AG09319 (cell line): ENCODE measurements at regions not wholly inside any gene's neighbourhood (a gene's known extent, or its start where the extent isn't known, plus 50 kb on each side); places are given as distances from the start of the nearest gene placed in this dataset.

Source experiments
- DNase-seq: peaks from one replicate; pipeline ENCODE4 v3.0.0-alpha.2; 2010; ENCODE audit warnings: low read depth; ENCODE audit errors: extremely low read depth
- TF ChIP-seq, protein P1 (sequence below): IDR thresholded peaks from 2 replicates; pipeline ENCODE4 v1.5.1; 2011; ENCODE audit warnings: low read depth, mild to moderate bottlenecking, inconsistent platforms, low read length, moderate library complexity

DNA sequence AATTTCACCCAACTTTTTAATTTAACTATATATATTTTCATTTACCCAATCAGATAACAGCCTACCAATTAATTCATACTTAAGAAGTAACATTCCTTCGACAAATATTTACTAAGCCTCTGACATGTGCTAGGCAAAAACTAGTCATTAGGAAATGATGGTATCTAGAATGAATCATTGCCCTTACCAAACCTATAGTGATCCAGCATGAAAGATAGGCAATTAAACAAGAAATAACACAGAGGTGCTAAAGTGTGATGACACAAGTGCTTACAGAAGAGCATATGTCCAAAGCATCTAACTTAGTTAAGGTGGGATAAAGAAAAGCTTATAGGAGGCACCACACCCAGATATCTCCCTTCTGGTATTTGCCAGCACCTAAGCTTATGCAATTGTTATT lies 166.5 kb upstream of the RASSF8 start:
- DNase-seq: no peak
- TF ChIP-seq, protein P1, sequence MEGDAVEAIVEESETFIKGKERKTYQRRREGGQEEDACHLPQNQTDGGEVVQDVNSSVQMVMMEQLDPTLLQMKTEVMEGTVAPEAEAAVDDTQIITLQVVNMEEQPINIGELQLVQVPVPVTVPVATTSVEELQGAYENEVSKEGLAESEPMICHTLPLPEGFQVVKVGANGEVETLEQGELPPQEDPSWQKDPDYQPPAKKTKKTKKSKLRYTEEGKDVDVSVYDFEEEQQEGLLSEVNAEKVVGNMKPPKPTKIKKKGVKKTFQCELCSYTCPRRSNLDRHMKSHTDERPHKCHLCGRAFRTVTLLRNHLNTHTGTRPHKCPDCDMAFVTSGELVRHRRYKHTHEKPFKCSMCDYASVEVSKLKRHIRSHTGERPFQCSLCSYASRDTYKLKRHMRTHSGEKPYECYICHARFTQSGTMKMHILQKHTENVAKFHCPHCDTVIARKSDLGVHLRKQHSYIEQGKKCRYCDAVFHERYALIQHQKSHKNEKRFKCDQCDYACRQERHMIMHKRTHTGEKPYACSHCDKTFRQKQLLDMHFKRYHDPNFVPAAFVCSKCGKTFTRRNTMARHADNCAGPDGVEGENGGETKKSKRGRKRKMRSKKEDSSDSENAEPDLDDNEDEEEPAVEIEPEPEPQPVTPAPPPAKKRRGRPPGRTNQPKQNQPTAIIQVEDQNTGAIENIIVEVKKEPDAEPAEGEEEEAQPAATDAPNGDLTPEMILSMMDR: no peak

DNA sequence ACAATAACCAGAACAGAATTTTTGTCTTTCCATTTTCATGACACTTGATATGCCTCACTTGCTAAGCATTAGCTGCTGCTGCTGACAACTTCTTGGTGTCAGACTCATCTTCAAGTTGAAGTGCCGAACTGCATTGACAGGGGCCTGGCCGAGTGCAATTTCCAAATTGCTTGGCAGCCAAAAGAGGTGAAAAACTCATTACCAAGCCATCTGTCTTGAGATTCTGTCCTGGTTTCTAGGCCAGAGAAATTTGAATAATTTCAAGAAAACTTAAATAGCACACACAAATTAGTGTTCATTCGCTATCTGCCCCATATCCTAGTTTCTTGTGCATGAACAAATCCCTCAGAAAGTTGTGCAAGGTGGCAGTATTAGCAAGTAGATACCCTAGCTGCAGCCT lies 165.3 kb upstream of the RASSF8 start:
- TF ChIP-seq, protein P1: no peak
- DNase-seq: no peak

DNA sequence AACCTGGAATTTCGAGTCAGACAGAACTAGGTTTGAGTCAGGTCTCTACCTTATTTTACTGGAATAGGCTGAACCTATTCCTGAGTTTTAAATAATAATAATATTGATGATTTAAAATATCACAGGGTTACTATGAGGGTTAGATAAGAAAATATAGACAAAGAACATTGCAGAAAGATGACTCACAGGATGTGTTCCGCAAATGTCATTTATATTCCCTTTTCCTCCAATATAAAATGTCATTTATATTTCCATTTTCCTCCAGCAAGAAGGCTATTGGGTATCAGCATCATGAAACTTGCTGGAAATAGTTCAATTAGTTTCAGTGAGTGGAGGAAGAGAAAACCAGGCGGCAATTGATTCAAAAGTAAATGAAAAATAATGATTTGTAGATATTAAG lies 163.9 kb upstream of the RASSF8 start:
- TF ChIP-seq, protein P1: no peak
- DNase-seq: no peak

DNA sequence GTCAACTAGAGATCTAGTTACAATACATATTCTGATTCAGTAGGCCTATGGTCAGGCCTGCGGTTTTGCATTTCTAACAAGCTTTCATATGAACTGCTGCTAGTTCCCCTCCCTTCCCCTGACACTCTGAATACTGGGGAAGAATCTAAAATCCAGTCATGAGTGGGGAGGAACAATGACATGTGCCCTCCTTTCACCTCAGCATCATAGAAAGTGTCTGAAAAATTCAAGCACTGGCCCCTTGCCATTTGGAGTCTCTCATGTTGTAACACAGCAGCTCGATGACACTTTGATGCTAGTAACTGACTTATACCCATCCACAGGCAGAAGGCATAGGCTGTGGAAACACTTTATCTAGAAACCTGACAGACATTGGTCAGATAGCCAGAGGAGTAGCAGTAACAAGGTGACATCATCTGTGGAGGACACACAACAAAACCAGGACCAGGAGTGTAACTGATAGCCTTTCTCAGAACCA lies 161.9 kb upstream of the RASSF8 start:
- no peak for DNase-seq

DNA sequence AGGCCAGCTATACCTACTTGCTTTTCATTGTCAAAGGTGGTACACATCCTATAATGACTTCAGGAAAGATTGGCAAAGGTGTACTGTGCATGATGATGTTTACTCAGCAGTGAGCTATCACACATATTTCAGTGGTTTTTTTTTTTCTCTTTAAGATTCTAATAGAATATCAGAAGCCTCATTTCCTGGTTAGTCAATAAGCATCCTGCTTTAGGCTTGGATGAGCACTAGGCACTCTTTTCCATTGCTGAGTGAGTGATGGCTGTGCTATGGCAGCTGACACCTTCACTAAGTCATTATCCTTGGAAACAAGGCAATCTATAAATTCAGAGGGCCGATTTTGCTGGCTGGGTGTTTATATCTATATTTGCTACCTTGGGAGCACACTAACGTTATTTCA lies 161.1 kb upstream of the RASSF8 start:
- TF ChIP-seq, protein P1: no peak
- no peak for DNase-seq

More for the DNA sequence above, 161.9 kb upstream of the RASSF8 start:
- TF ChIP-seq, protein P1: no peak

DNA sequence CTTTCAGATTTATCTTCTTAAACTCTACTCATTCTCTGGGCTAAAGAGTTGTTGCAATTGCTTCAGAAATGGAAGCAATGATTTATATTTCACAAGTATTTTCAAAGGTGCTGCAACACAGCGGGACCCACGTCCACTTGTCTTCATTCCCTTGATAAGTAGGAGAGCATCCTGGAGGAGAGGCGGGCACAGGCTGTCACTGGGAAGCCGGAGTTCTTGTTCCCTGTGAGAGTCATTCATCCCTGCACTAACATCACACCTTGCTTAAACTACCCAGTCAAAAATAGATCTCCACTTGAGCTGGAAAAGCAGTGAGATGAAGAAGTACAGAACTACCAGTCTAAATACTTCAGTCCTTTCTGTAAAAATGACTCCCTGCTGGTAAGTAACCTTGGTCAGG lies 160.5 kb upstream of the RASSF8 start:
- no peak for DNase-seq
- TF ChIP-seq, protein P1: no peak

DNA sequence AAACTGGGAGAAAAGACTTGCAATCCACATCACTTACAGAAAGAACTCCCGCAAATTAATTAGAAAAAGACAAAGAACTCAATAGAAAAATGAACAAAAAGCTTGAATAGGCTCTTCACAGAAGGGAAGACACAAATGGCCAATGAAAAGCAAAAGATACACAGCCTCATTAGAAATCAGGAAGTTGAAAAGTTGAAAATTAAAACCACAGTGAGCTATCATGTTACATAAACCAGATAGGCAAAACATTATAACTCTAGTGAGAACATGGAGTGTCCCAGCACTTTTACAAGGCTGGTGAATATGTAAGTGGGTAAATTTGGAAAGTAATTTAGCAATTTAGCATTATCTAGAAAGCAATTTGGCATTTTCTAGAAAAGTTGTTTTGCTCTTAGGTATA lies 158.4 kb upstream of the RASSF8 start:
- TF ChIP-seq, protein P1: no peak
- DNase-seq: no peak
